HCT116 (cell line): ENCODE measurements at regions not wholly inside any gene's neighbourhood (a gene's known extent, or its start where the extent isn't known, plus 50 kb on each side); places are given as distances from the start of the nearest gene placed in this dataset.
"Not testable (repeated sequence)": the region's sequence is repeated elsewhere in the genome, so short reads cannot be mapped to it uniquely, and the experiment has no call there.

Source experiments
- ATAC-seq: fragments of 200-7000 bp; cut with Tn5 transposase; 2 replicates; pipeline ENCODE4 v1.9.1; 2020; ENCODE audit warnings: mild to moderate bottlenecking, moderate library complexity
- BruUV-seq: library from RNA; stranded (reverse); fragments of 400-500 nt; replicated peaks from 2 replicates; lab custom pipeline; 2021; lab: Mats Ljungman, UMichigan
- CTCF ChIA-PET: fragments of 300-600 bp; sonication (Branson Sonifier 250); formaldehyde crosslinking; loops from one replicate; lab custom pipeline; 2021; ENCODE audit warnings: antibody characterized with exemption; lab: Charles Lee
- POLR2A ChIA-PET: fragments of 300-600, 350-600 bp; sonication (Branson Sonifier 250); formaldehyde crosslinking; loops from one replicate; lab custom pipeline; 2021; ENCODE audit warnings: antibody characterized with exemption; lab: Charles Lee
- RAD21 ChIA-PET, 2 experiments: fragments of 300-600 bp; sonication (Branson Sonifier 250); formaldehyde crosslinking; loops; one replicate each; lab custom pipeline; 2023; ENCODE audit warnings: low total read pairs in 2 of 2; ENCODE audit not compliant: uncharacterized antibody in 2 of 2, unreplicated experiment in 2 of 2, low non-redundant PET in 1 of 2; lab: Charles Lee
- DNase-seq: peaks from one replicate; pipeline ENCODE4 v3.0.0-alpha.2; 2010; ENCODE audit warnings: low read depth, low spot score
- H2AFZ ChIP-seq: fragments of 200-600 bp; shearing (Covaris generic), sonication (generic); 2 replicates; pipeline ENCODE4 v1.6.1; 2017; ENCODE audit warnings: low read depth, mixed run types, mixed read lengths, antibody characterized with exemption, low read length; ENCODE audit not compliant: poor library complexity, severe bottlenecking
- H3K27ac ChIP-seq: 2 replicates; pipeline ENCODE4 v1.5.1; 2012; ENCODE audit warnings: low read depth, low read length
- H3K27me3 ChIP-seq: fragments of 200-600 bp; sonication (generic); 2 replicates; pipeline ENCODE4 v1.6.1; 2016; ENCODE audit warnings: mixed run types, low read length, mixed read lengths; ENCODE audit not compliant: insufficient read depth
- H3K36me3 ChIP-seq, 2 experiments: fragments of 200-500 bp in 1 of 2; fragments of 200-600 bp in 1 of 2; sonication (Bioruptor generic) in 1 of 2; sonication (generic) in 1 of 2; 2 replicates each; pipeline versions ENCODE4 v1.5.1 to v1.6.1; 2014 to 2016; ENCODE audit warnings: low read length in 2 of 2, inconsistent platforms in 1 of 2, mixed read lengths in 1 of 2, mixed run types in 1 of 2; ENCODE audit not compliant: insufficient read depth in 2 of 2, control insufficient read depth in 1 of 2
- H3K4me1 ChIP-seq, 2 experiments: fragments of 200-600 bp in 1 of 2; sonication (generic) in 1 of 2; 2 replicates each; pipeline versions ENCODE4 v1.5.1 to v1.6.1; 2012 to 2017; ENCODE audit warnings: low read length in 2 of 2, inconsistent platforms in 1 of 2, mild to moderate bottlenecking in 1 of 2, mixed read lengths in 1 of 2, mixed run types in 1 of 2, moderate library complexity in 1 of 2; ENCODE audit not compliant: insufficient read depth in 2 of 2, control insufficient read depth in 1 of 2
- H3K4me2 ChIP-seq: fragments of 200-600 bp; sonication (generic); 2 replicates; pipeline ENCODE4 v1.6.1; 2017; ENCODE audit warnings: mixed run types, low read length, mixed read lengths
- H3K4me3 ChIP-seq, 2 experiments: fragments of 200-600 bp in 1 of 2; sonication (generic) in 1 of 2; replicated peaks in 1 of 2; 2 replicates each; pipeline ENCODE4 v1.5.1; 2011 to 2016; ENCODE audit warnings: low read length in 2 of 2, control low read depth in 1 of 2, low read depth in 1 of 2, mild to moderate bottlenecking in 1 of 2, mixed read lengths in 1 of 2, mixed run types in 1 of 2
- H3K79me2 ChIP-seq: fragments of 200-600 bp; sonication (generic); 2 replicates; pipeline ENCODE4 v1.6.1; 2017; ENCODE audit warnings: mild to moderate bottlenecking, mixed run types, low read length, moderate library complexity, mixed read lengths; ENCODE audit not compliant: insufficient read depth
- H3K9ac ChIP-seq: fragments of 200-600 bp; sonication (generic); 2 replicates; pipeline ENCODE4 v1.6.1; 2016; ENCODE audit warnings: low read length, mixed read lengths
- H3K9me2 ChIP-seq: fragments of 200-600 bp; sonication (generic), shearing (Covaris generic); 2 replicates; pipeline ENCODE4 v1.6.1; 2017; ENCODE audit warnings: mixed run types, mild to moderate bottlenecking, moderate library complexity; ENCODE audit not compliant: insufficient read depth
- H3K9me3 ChIP-seq, 2 experiments: fragments of 200-500 bp in 1 of 2; fragments of 200-600 bp in 1 of 2; sonication (Bioruptor generic) in 1 of 2; sonication (generic) in 1 of 2; 2 replicates each; pipeline ENCODE4 v1.6.1; 2014 to 2017; ENCODE audit warnings: low read length in 2 of 2, mixed read lengths in 2 of 2, inconsistent platforms in 1 of 2, low read depth in 1 of 2, mild to moderate bottlenecking in 1 of 2, mixed run types in 1 of 2, moderate library complexity in 1 of 2; ENCODE audit not compliant: control insufficient read depth in 1 of 2, insufficient read depth in 1 of 2
- H4K20me1 ChIP-seq: fragments of 200-600 bp; sonication (generic), shearing (Covaris generic); 2 replicates; pipeline ENCODE4 v1.6.1; 2017; ENCODE audit warnings: mixed run types, mild to moderate bottlenecking, moderate library complexity; ENCODE audit not compliant: insufficient read depth
- EGR1 ChIP-seq: IDR thresholded peaks from 2 replicates; pipeline ENCODE4 v1.6.1; 2012; ENCODE audit warnings: low read depth
- ELF1 ChIP-seq: IDR thresholded peaks from 2 replicates; pipeline ENCODE4 v1.6.1; 2012; ENCODE audit warnings: low read depth, borderline replicate concordance
- EZH2 ChIP-seq: fragments of 200-600 bp; sonication (generic); IDR thresholded peaks from 2 replicates; pipeline ENCODE4 v1.6.1; 2017; ENCODE audit warnings: antibody characterized with exemption, mixed run types
- FOSL1 ChIP-seq: IDR thresholded peaks from 2 replicates; pipeline ENCODE4 v1.6.1; 2012; ENCODE audit warnings: low read depth
- MAX ChIP-seq: IDR thresholded peaks from 2 replicates; pipeline ENCODE4 v1.6.1; 2012
- POLR2A ChIP-seq: IDR thresholded peaks from 2 replicates; pipeline ENCODE4 v1.7.0; 2011; ENCODE audit warnings: borderline replicate concordance; ENCODE audit not compliant: insufficient read depth, insufficient read length; ENCODE audit errors: extremely low read depth
- POLR2AphosphoS5 ChIP-seq: IDR thresholded peaks from 2 replicates; pipeline ENCODE4 v1.6.1; 2011; ENCODE audit warnings: mild to moderate bottlenecking, low read depth, low read length, moderate library complexity
- RAD21 ChIP-seq: IDR thresholded peaks from 2 replicates; pipeline ENCODE4 v1.6.1; 2012; ENCODE audit warnings: low read depth, mild to moderate bottlenecking
- REST ChIP-seq: IDR thresholded peaks from 2 replicates; pipeline ENCODE4 v1.6.1; 2012; ENCODE audit warnings: low read depth
- SIN3A ChIP-seq: IDR thresholded peaks from 2 replicates; pipeline ENCODE4 v1.6.1; 2012; ENCODE audit warnings: low read depth
- SP1 ChIP-seq: IDR thresholded peaks from 2 replicates; pipeline ENCODE4 v1.6.1; 2012; ENCODE audit warnings: low read depth
- SRF ChIP-seq: IDR thresholded peaks from 2 replicates; pipeline ENCODE4 v1.6.1; 2012; ENCODE audit warnings: low read depth
- YY1 ChIP-seq: IDR thresholded peaks from 2 replicates; pipeline ENCODE4 v1.6.1; 2011; ENCODE audit warnings: low read length, low read depth, moderate library complexity, mild to moderate bottlenecking; ENCODE audit not compliant: insufficient replicate concordance; ENCODE audit errors: extremely low read depth
- ZBTB33 ChIP-seq: IDR thresholded peaks from 2 replicates; pipeline ENCODE4 v1.6.1; 2011; ENCODE audit warnings: mild to moderate bottlenecking, low read length, moderate library complexity; ENCODE audit not compliant: insufficient replicate concordance; ENCODE audit errors: extremely low read depth
- ZFX ChIP-seq: fragments of 450-650 bp; IDR thresholded peaks from 2 replicates; pipeline ENCODE4 v1.6.1; 2017
- ZNF274 ChIP-seq: fragments of 200-500 bp; sonication (Bioruptor generic); IDR thresholded peaks from 2 replicates; pipeline ENCODE4 v1.6.1; 2014; ENCODE audit warnings: mild to moderate bottlenecking, low read depth, low read length, inconsistent platforms
- intact Hi-C: fragments of 100-400 bp; cut with micrococcal nuclease; formaldehyde crosslinking; loops from 2 replicates; pipeline ENCODE4 v1.10.0; 2022

- no peaks in the 10 kb centered on the region for H4K20me1 ChIP-seq
- no peaks in the 10 kb centered on the region for H3K9me2 ChIP-seq
- no TSS peak for BruUV-seq
- no peaks in the 10 kb centered on the region for H3K27me3 ChIP-seq
- ATAC-seq = no peak
- intact Hi-C loops = no loop called here
- CTCF ChIA-PET = no interaction called here
- no peak overlapping the region for H3K27ac ChIP-seq
- H3K4me1 ChIP-seq = no peaks in the 10 kb centered on the region
- no peaks in the 10 kb centered on the region for H3K9me3 ChIP-seq
- TF ChIP-seq EZH2 (no peak), MAX (no peak), YY1 (no peak), ZBTB33 (no peak), ELF1 (no peak), EGR1 (no peak), ZNF274 (no peak), SIN3A (no peak), POLR2AphosphoS5 (no peak), ZFX (no peak), SP1 (no peak), FOSL1 (no peak), RAD21 (no peak), POLR2A (no peak), SRF (no peak), REST (no peak)
- H3K4me2 ChIP-seq = no peak overlapping the region
- RAD21 ChIA-PET = no interaction called here
- H3K79me2 ChIP-seq = no peaks in the 10 kb centered on the region
- no peak overlapping the region for H3K9ac ChIP-seq
- no peak overlapping the region for H3K4me3 ChIP-seq
- H2AFZ ChIP-seq = no peak overlapping the region
- H3K36me3 ChIP-seq = no peaks in the 10 kb centered on the region
- DNase-seq = no peak
- POLR2A ChIA-PET = no interaction called here
Observed at GRCh38 chr7:109663806-109664205, 1094.1 kb downstream of the DNAJB9 start.

- BruUV-seq, intact Hi-C loops, DNase-seq, POLR2A ChIA-PET, H3K27me3 ChIP-seq, H3K4me2 ChIP-seq, H3K27ac ChIP-seq, H2AFZ ChIP-seq, H3K9ac ChIP-seq, H4K20me1 ChIP-seq, RAD21 ChIA-PET, H3K36me3 ChIP-seq, H3K4me3 ChIP-seq, ATAC-seq, H3K9me2 ChIP-seq, H3K4me1 ChIP-seq, H3K9me3 ChIP-seq, H3K79me2 ChIP-seq, CTCF ChIA-PET: not testable (repeated sequence)
Observed at GRCh38 chr7:109687269-109687668, 1117.6 kb downstream of the DNAJB9 start.
